GM12864 (cell line): ENCODE measurements at regions not wholly inside any gene's neighbourhood (a gene's known extent, or its start where the extent isn't known, plus 50 kb on each side); places are given as distances from the start of the nearest gene placed in this dataset.

ENCODE experiments used
- DNase-seq: peaks from one replicate; pipeline ENCODE4 v3.0.0-alpha.2; 2011; ENCODE audit warnings: low read depth
- H3K4me3 ChIP-seq: 2 replicates; pipeline ENCODE4 v1.5.1; 2011; ENCODE audit warnings: mild to moderate bottlenecking, low read depth, low read length, control low read depth
- CTCF ChIP-seq: IDR thresholded peaks from 2 replicates; pipeline ENCODE4 v1.5.1; 2011; ENCODE audit warnings: low read depth, mild to moderate bottlenecking, moderate library complexity, low read length, control low read depth, inconsistent platforms; ENCODE audit errors: missing control alignments

GRCh38 chrX:66328950-66329596 is 165.0 kb downstream of the HEPH start:
- no peak for DNase-seq
- no peak for TF ChIP-seq CTCF
- H3K4me3 ChIP-seq = no peak overlapping the region

GRCh38 chrX:66360894-66361293 is 196.8 kb downstream of the HEPH start:
- no peak overlapping the region for H3K4me3 ChIP-seq
- TF ChIP-seq CTCF = no peak
- DNase-seq = no peak

GRCh38 chrX:66384722-66385121 is 220.7 kb downstream of the HEPH start:
- TF ChIP-seq CTCF = no peak
- no peak overlapping the region for H3K4me3 ChIP-seq
- no peak for DNase-seq

- H3K4me3 ChIP-seq = no peak overlapping the region
- DNase-seq = no peak
- no peak for TF ChIP-seq CTCF
Measured at GRCh38 chrX:66399273-66399672, 235.2 kb downstream of the HEPH start.

GRCh38 chrX:66402165-66402564 is 236.7 kb downstream of the EDA2R start:
- H3K4me3 ChIP-seq = no peak overlapping the region
- TF ChIP-seq CTCF = no peak
- DNase-seq = no peak

- peak; percentile 26 for TF ChIP-seq CTCF
- H3K4me3 ChIP-seq = no peak overlapping the region
- DNase-seq = peak; percentile 0
Measured at GRCh38 chrX:66408507-66408906, 230.4 kb downstream of the EDA2R start.

- TF ChIP-seq CTCF = no peak
- no peak overlapping the region for H3K4me3 ChIP-seq
- DNase-seq = no peak
Measured at GRCh38 chrX:66410806-66411205, 228.1 kb downstream of the EDA2R start.
